22Rv1 (cell line): ENCODE measurements at regions not wholly inside any gene's neighbourhood (a gene's known extent, or its start where the extent isn't known, plus 50 kb on each side); places are given as distances from the start of the nearest gene placed in this dataset.

Experiments used
- ZFX ChIP-seq: fragments of 450-650 bp; IDR thresholded peaks from 2 replicates; pipeline ENCODE4 v1.6.1; 2017; ENCODE audit warnings: antibody characterized with exemption, borderline replicate concordance
- TF ChIP-seq, protein P1 (sequence below): fragments of 450-650 bp; IDR thresholded peaks from 2 replicates; pipeline ENCODE4 v1.5.1; 2017; ENCODE audit warnings: mild to moderate bottlenecking

DNA sequence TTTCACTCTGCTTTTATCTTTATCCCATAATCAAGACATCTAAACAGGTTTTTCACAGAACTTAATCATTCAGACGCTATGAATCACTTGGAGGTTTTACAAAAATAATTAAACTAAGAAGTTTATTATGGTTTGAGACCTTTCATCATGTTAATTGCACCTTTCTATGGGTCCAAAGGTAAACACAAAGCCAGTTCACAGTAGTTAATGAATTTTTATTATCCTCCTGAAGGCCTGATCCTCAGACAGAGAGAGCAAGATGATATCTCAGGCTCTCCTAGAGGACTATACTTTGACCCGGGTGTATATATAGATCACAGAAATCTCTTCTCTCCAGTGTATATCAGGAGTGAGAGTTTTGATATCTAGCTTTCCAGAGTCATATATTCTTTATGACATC lies 1044.3 kb upstream of the RAG2 start:
- TF ChIP-seq, protein P1, sequence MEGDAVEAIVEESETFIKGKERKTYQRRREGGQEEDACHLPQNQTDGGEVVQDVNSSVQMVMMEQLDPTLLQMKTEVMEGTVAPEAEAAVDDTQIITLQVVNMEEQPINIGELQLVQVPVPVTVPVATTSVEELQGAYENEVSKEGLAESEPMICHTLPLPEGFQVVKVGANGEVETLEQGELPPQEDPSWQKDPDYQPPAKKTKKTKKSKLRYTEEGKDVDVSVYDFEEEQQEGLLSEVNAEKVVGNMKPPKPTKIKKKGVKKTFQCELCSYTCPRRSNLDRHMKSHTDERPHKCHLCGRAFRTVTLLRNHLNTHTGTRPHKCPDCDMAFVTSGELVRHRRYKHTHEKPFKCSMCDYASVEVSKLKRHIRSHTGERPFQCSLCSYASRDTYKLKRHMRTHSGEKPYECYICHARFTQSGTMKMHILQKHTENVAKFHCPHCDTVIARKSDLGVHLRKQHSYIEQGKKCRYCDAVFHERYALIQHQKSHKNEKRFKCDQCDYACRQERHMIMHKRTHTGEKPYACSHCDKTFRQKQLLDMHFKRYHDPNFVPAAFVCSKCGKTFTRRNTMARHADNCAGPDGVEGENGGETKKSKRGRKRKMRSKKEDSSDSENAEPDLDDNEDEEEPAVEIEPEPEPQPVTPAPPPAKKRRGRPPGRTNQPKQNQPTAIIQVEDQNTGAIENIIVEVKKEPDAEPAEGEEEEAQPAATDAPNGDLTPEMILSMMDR, result no peak
- TF ChIP-seq ZFX, result no peak
